CD8-positive, alpha-beta memory T cell (primary cell): ENCODE measurements at regions not wholly inside any gene's neighbourhood (a gene's known extent, or its start where the extent isn't known, plus 50 kb on each side); places are given as distances from the start of the nearest gene placed in this dataset.
A peak's percentile ranks its signal among the peaks of the same experiment; 100 is the strongest.

Source experiments
- CTCF ChIA-PET: fragments of 350-600 bp; sonication (Branson Sonifier 250); formaldehyde crosslinking; loops from one replicate; lab custom pipeline; 2021; ENCODE audit warnings: antibody characterized with exemption; lab: Charles Lee
- POLR2A ChIA-PET: fragments of 350-600 bp; sonication (Branson Sonifier 250); formaldehyde crosslinking; loops from one replicate; lab custom pipeline; 2021; ENCODE audit warnings: antibody characterized with exemption; lab: Charles Lee
- DNase-seq, 5 donors: peaks; one replicate each; pipeline versions ENCODE4 v3.0.0 to v3.0.0-alpha.2; 2020 to 2022; ENCODE audit warnings: mixed read lengths in 1 of 5
- H3K27ac ChIP-seq: one replicate; pipeline ENCODE4 v1.7.0; 2013; ENCODE audit warnings: low read depth, mild to moderate bottlenecking, low read length, moderate library complexity
- H3K27me3 ChIP-seq: 2 replicates; pipeline ENCODE4 v1.7.0; 2013; ENCODE audit warnings: low read length, mild to moderate bottlenecking; ENCODE audit not compliant: insufficient read depth, poor library complexity, severe bottlenecking
- H3K36me3 ChIP-seq: 2 replicates; pipeline ENCODE4 v1.7.0; 2013; ENCODE audit warnings: mild to moderate bottlenecking, low read length, moderate library complexity; ENCODE audit not compliant: insufficient read depth
- H3K4me1 ChIP-seq: 2 replicates; pipeline ENCODE4 v1.7.0; 2013; ENCODE audit warnings: mild to moderate bottlenecking, low read length, moderate library complexity; ENCODE audit not compliant: insufficient read depth
- H3K4me3 ChIP-seq: 2 replicates; pipeline ENCODE4 v1.7.0; 2013; ENCODE audit warnings: mild to moderate bottlenecking, low read length
- H3K9me3 ChIP-seq: 2 replicates; pipeline ENCODE4 v1.7.0; 2013; ENCODE audit warnings: mild to moderate bottlenecking, low read length
- H3K27ac Mint-ChIP-seq, 8 donors: one replicate each; pipeline ENCODE4 v1.8.0; 2020 to 2021; ENCODE audit warnings: mixed read lengths in 8 of 8, mild to moderate bottlenecking in 6 of 8, inconsistent platforms in 3 of 8, moderate library complexity in 3 of 8
- H3K27me3 Mint-ChIP-seq, 2 donors: one replicate each; pipeline ENCODE4 v1.8.0; 2020 to 2021; ENCODE audit warnings: mixed read lengths in 2 of 2, mild to moderate bottlenecking in 1 of 2, moderate library complexity in 1 of 2
- H3K36me3 Mint-ChIP-seq, 3 donors: one replicate each; pipeline ENCODE4 v1.8.0; 2020 to 2021; ENCODE audit warnings: mixed read lengths in 3 of 3, inconsistent platforms in 1 of 3, mild to moderate bottlenecking in 1 of 3
- H3K4me1 Mint-ChIP-seq, 3 donors: one replicate each; pipeline ENCODE4 v1.8.0; 2020 to 2021; ENCODE audit warnings: mixed read lengths in 3 of 3, inconsistent platforms in 1 of 3, mild to moderate bottlenecking in 1 of 3
- H3K4me3 Mint-ChIP-seq, 7 donors: one replicate each; pipeline ENCODE4 v1.8.0; 2020 to 2021; ENCODE audit warnings: mixed read lengths in 7 of 7, mild to moderate bottlenecking in 6 of 7, moderate library complexity in 4 of 7, inconsistent platforms in 2 of 7
- H3K9me3 Mint-ChIP-seq, 5 donors: one replicate each; pipeline ENCODE4 v1.8.0; 2020 to 2022; ENCODE audit warnings: mixed read lengths in 5 of 5, mild to moderate bottlenecking in 3 of 5, moderate library complexity in 2 of 5, inconsistent platforms in 1 of 5

DNA sequence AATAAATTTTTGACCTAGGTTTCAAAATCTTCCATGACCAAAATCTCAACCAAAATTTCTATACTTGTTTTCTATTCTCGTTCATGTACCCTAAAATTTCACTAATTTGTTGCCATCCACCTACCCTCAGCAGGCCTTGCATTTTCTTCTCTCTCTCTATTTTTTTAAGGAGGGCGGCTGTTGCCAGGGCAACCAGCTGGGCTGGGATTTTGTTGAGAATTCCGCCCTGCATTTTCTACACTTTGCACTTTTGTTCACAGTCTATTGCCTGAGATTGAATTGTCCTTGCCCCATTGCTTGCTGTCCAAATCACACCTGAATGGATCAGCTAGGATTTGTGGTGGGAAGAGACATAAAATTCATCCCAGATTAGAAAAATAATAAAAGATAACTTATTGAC is 657.5 kb upstream of the NRP1 start:
- H3K27me3 ChIP-seq, result no peaks in the 10 kb centered on the region
- H3K27ac ChIP-seq, result no peak overlapping the region
- no peaks in the 10 kb centered on the region for H3K36me3 ChIP-seq
- H3K27me3 Mint-ChIP-seq, result no peaks in the 10 kb centered on the region
- H3K4me3 ChIP-seq, result no peak overlapping the region
- H3K9me3 Mint-ChIP-seq, result peaks cover 0 to 7% (median 4%) of the 10 kb centered on the region in 5 donors
- no peak for DNase-seq
- no peak overlapping the region for H3K27ac Mint-ChIP-seq
- no peak overlapping the region for H3K4me3 Mint-ChIP-seq
- POLR2A ChIA-PET, result no interaction called here
- CTCF ChIA-PET, result no interaction called here
- no peaks in the 10 kb centered on the region for H3K36me3 Mint-ChIP-seq
- H3K9me3 ChIP-seq, result no peaks in the 10 kb centered on the region
- H3K4me1 ChIP-seq, result no peaks in the 10 kb centered on the region
- H3K4me1 Mint-ChIP-seq, result no peaks in the 10 kb centered on the region

- Mint-ChIP-seq H3K9me3 (peaks cover 0 to 5% (median 2%) of the 10 kb centered on the region in 5 donors), H3K27ac (no peak overlapping the region), H3K27me3 (no peaks in the 10 kb centered on the region), H3K4me3 (no peak overlapping the region), H3K36me3 (no peaks in the 10 kb centered on the region), H3K4me1 (no peaks in the 10 kb centered on the region)
- Histone ChIP-seq H3K27me3 (no peaks in the 10 kb centered on the region), H3K4me1 (no peaks in the 10 kb centered on the region), H3K27ac (no peak overlapping the region), H3K36me3 (no peaks in the 10 kb centered on the region), H3K9me3 (no peaks in the 10 kb centered on the region), H3K4me3 (no peak overlapping the region)
- ChIA-PET CTCF (no interaction called here), POLR2A (no interaction called here)
- DNase-seq, result no peak
These were observed 652.0 kb upstream of the NRP1 start for GRCh38 chr10:33986515-33986914.

GRCh38 chr10:33986016-33986415 is 651.5 kb upstream of the NRP1 start:
- Mint-ChIP-seq H3K9me3 (peaks cover 0 to 4% (median 2%) of the 10 kb centered on the region in 5 donors), H3K27me3 (no peaks in the 10 kb centered on the region), H3K27ac (no peak overlapping the region), H3K4me1 (no peaks in the 10 kb centered on the region), H3K36me3 (no peaks in the 10 kb centered on the region), H3K4me3 (no peak overlapping the region)
- Histone ChIP-seq H3K36me3 (no peaks in the 10 kb centered on the region), H3K27me3 (no peaks in the 10 kb centered on the region), H3K4me3 (no peak overlapping the region), H3K9me3 (no peaks in the 10 kb centered on the region), H3K4me1 (no peaks in the 10 kb centered on the region), H3K27ac (no peak overlapping the region)
- DNase-seq, result no peak
- CTCF ChIA-PET, result no interaction called here
- POLR2A ChIA-PET, result no interaction called here

GRCh38 chr10:33982995-33983394 is 648.5 kb upstream of the NRP1 start:
- H3K4me1 ChIP-seq, result no peaks in the 10 kb centered on the region
- POLR2A ChIA-PET, result no interaction called here
- CTCF ChIA-PET, result no interaction called here
- Mint-ChIP-seq H3K27me3 (no peaks in the 10 kb centered on the region), H3K36me3 (no peaks in the 10 kb centered on the region), H3K9me3 (no peaks in the 10 kb centered on the region), H3K27ac (peak overlapping the region in 1 of 8 donors; percentile 29), H3K4me1 (no peaks in the 10 kb centered on the region), H3K4me3 (no peak overlapping the region)
- no peak overlapping the region for H3K27ac ChIP-seq
- H3K36me3 ChIP-seq, result no peaks in the 10 kb centered on the region
- no peaks in the 10 kb centered on the region for H3K9me3 ChIP-seq
- H3K4me3 ChIP-seq, result no peak overlapping the region
- no peaks in the 10 kb centered on the region for H3K27me3 ChIP-seq
- no peak for DNase-seq

DNA sequence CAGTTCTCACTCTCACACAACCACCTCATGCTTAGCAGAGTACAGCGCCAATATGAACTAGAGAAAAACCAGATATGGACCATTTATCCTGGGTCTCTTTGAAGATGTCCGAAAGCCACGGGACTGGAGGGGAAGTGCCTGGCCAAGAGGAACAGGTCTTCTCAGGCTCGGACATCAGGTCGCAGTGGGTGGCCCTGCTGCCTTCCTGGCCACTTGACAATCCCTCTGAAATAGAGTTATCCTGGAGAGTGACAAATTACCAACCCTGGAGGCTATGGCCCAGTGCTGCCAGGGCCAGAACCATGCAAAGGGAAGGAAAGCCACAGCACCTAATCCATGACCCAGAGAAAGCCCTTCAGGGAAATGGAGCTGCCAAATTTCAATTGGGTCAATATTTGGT is 646.8 kb upstream of the NRP1 start:
- Histone ChIP-seq H3K9me3 (no peaks in the 10 kb centered on the region), H3K27me3 (no peaks in the 10 kb centered on the region), H3K4me1 (no peaks in the 10 kb centered on the region), H3K4me3 (no peak overlapping the region), H3K27ac (no peak overlapping the region), H3K36me3 (no peaks in the 10 kb centered on the region)
- Mint-ChIP-seq H3K27me3 (no peaks in the 10 kb centered on the region), H3K4me3 (no peak overlapping the region), H3K4me1 (no peaks in the 10 kb centered on the region), H3K27ac (no peak overlapping the region), H3K36me3 (no peaks in the 10 kb centered on the region), H3K9me3 (no peaks in the 10 kb centered on the region)
- DNase-seq, result no peak
- ChIA-PET CTCF (no interaction called here), POLR2A (no interaction called here)

DNA sequence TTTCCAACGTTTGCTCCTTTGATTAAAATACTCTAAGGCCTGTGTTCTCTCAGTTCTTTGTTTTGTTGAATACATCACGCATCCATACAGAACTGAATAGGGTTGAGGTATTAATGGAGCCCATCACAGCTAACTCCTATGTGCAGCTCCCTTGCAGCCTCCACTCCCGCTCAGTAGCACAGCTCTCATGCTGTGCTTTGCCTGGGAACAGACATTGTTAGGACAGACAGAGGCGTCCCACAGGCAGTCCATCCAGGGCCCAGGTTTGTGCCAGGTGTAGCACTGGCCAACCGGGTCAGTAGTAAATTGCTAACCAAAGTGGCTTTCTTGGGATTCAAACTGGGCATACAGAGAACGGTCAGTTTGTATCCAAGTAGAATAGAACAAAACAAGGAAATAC is 644.7 kb upstream of the NRP1 start:
- CTCF ChIA-PET, result no interaction called here
- POLR2A ChIA-PET, result no interaction called here
- Histone ChIP-seq H3K4me3 (no peak overlapping the region), H3K9me3 (no peaks in the 10 kb centered on the region), H3K4me1 (no peaks in the 10 kb centered on the region), H3K27ac (no peak overlapping the region), H3K36me3 (no peaks in the 10 kb centered on the region), H3K27me3 (no peaks in the 10 kb centered on the region)
- no peak for DNase-seq
- Mint-ChIP-seq H3K9me3 (no peaks in the 10 kb centered on the region), H3K4me3 (no peak overlapping the region), H3K36me3 (no peaks in the 10 kb centered on the region), H3K27ac (no peak overlapping the region), H3K4me1 (no peaks in the 10 kb centered on the region), H3K27me3 (no peaks in the 10 kb centered on the region)

DNA sequence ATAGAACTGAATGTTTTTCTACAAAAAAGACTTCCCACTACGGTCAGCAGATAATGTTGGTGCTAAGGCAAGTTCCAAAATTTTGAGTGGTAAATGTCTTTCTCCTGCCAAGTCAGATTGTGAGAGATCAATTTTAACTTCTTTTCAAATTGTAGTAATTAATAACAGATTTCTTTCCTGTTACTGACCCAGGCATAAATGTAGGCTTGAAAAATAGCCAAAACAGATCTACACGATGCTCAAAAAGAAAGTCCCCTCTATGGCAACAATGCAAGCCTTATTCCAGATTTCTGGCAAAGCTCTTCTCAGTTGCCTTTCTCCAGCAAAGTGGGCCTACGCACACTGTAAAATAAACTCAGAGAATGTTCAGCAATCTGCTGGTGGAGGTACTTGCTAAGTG is 641.0 kb upstream of the NRP1 start:
- Mint-ChIP-seq H3K36me3 (no peaks in the 10 kb centered on the region), H3K27me3 (peaks cover 0 to 1% of the 10 kb centered on the region in 2 donors), H3K27ac (peak overlapping the region in 1 of 8 donors; percentile 31), H3K4me1 (no peaks in the 10 kb centered on the region), H3K9me3 (peaks cover 0 to 5% (median 0%) of the 10 kb centered on the region in 5 donors), H3K4me3 (no peak overlapping the region)
- no peaks in the 10 kb centered on the region for H3K4me1 ChIP-seq
- H3K27ac ChIP-seq, result no peak overlapping the region
- H3K9me3 ChIP-seq, result no peaks in the 10 kb centered on the region
- ChIA-PET POLR2A (interaction anchor here (0.6 kb wide), 1 partner anchor 732 kb away, joined by 4 read pairs; no protein-coding TSS in a partner anchor), CTCF (no interaction called here)
- no peaks in the 10 kb centered on the region for H3K36me3 ChIP-seq
- DNase-seq, result no peak
- no peaks in the 10 kb centered on the region for H3K27me3 ChIP-seq
- H3K4me3 ChIP-seq, result no peak overlapping the region

GRCh38 chr10:33974976-33975478 is 640.6 kb upstream of the NRP1 start:
- ChIA-PET CTCF (no interaction called here), POLR2A (no interaction called here)
- Mint-ChIP-seq H3K27me3 (peaks cover 0 to 1% of the 10 kb centered on the region in 2 donors), H3K4me1 (no peaks in the 10 kb centered on the region), H3K4me3 (no peak overlapping the region), H3K27ac (no peak overlapping the region), H3K36me3 (no peaks in the 10 kb centered on the region), H3K9me3 (peaks cover 0 to 5% (median 0%) of the 10 kb centered on the region in 5 donors)
- Histone ChIP-seq H3K27ac (no peak overlapping the region), H3K4me1 (no peaks in the 10 kb centered on the region), H3K4me3 (no peak overlapping the region), H3K36me3 (no peaks in the 10 kb centered on the region), H3K27me3 (no peaks in the 10 kb centered on the region), H3K9me3 (no peaks in the 10 kb centered on the region)
- no peak for DNase-seq

- peaks cover 2 to 12% (median 3%) of the 10 kb centered on the region in 5 donors for H3K9me3 Mint-ChIP-seq
- H3K4me1 ChIP-seq, result no peaks in the 10 kb centered on the region
- peaks cover 0 to 1% of the 10 kb centered on the region in 2 donors for H3K27me3 Mint-ChIP-seq
- no peak overlapping the region for H3K4me3 Mint-ChIP-seq
- H3K27me3 ChIP-seq, result no peaks in the 10 kb centered on the region
- no peak overlapping the region for H3K27ac ChIP-seq
- POLR2A ChIA-PET, result no interaction called here
- no peaks in the 10 kb centered on the region for H3K9me3 ChIP-seq
- H3K4me1 Mint-ChIP-seq, result no peaks in the 10 kb centered on the region
- H3K27ac Mint-ChIP-seq, result no peak overlapping the region
- no peaks in the 10 kb centered on the region for H3K36me3 Mint-ChIP-seq
- H3K36me3 ChIP-seq, result no peaks in the 10 kb centered on the region
- no peak overlapping the region for H3K4me3 ChIP-seq
- CTCF ChIA-PET, result no interaction called here
- DNase-seq, result no peak
These were observed 634.5 kb upstream of the NRP1 start for GRCh38 chr10:33968983-33969382.
